HG03159 (cell line): ENCODE measurements at regions not wholly inside any gene's neighbourhood (a gene's known extent, or its start where the extent isn't known, plus 50 kb on each side); places are given as distances from the start of the nearest gene placed in this dataset.
"Not testable (repeated sequence)": the region's sequence is repeated elsewhere in the genome, so short reads cannot be mapped to it uniquely, and the experiment has no call there.

Experiments
- ATAC-seq: cut with Tn5 transposase; IDR thresholded peaks from one replicate; pipeline ENCODE4 v1.9.1; 2021; ENCODE audit warnings: mild to moderate bottlenecking, moderate library complexity; ENCODE audit not compliant: unreplicated experiment

DNA sequence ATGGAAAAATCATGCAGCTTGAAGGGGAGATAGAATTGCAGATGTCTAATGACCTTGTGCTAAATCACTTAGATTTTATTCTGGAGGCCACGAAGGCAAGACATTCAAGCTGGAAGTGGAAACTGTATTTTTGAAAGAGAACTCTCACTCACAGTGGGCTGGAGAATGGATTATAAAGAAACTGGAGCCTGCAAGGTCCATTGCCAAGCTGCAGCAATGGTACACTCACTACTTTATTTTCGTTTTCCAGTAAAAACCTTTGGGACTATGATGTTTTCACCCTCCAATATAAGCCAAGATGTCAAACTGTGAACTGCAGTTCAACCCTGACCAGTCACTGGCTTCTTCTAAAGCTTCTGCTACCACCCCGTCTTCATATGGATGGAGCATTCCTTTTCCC, 62.0 kb downstream of the SKIDA1 start:
- no peak for ATAC-seq

DNA sequence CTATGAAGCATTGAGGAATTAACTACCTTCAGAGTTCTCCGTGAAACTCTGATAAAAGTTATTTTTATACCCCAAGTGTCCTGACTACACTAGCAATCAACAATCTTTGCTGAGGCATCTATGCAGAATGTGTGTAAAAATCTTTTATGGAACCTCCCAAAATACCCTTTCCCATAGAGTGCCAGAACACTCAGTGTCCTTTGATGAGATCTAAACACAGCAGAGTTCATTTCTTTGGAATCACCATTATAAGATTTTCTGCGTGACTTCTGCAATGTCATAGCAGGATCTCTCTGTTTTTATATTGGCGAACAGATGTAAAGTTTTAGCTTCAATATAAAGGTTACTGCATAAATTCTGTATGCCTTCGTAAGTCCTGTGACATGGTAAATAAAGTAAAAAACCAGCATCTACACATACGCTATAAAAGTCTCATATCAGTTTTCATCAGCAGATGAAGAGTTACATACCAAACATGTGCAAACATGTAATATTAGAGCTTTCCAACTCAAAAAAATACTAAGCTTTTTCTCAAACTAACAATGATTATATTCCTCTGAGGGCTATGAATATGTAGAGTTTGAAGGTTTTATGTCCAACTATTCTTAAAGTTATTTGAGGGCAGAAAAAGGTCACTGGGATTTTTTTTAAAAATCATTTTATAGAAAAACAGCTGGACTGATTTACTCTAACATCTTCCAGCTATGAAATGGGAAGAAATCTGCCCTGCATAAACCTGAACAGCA, 67.2 kb downstream of the SKIDA1 start:
- no peak for ATAC-seq

DNA sequence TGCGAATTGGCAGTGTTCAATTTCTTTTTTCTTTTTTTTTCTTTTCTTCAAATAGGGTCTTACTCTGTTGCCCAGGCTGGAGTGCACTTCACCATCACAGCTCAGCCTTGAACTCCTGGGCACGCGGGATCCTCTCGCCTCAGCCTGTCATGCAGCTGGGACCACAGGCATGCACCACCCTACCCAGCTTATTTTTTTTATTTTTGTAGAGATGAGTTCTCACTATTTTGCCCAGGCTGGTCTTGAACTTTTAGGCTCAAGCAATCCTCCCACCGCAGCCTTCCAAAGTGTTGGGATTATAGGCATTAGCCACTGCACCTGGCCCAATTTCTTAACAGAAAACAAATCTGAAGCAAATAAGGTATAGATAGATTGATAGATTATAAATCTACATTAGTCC, 69.3 kb downstream of the SKIDA1 start:
- no peak for ATAC-seq

DNA sequence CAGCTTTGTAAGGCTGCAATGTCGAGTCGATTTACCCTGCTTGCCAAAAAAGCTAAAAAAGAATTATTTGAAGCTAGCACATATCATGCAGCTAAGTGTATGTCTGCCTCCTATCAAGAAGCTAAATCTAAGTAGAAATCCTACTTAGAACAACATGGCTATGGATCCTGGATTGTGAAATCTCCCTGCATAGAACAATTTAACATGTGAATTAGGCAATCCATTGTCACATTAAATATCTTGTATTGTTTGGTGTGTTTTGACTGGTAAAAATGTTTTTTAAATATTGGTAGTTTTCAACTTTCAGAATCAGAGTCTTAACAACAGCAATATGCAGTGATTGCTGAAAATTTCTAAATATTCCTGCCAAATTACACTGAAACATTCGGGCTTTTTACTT, 73.3 kb downstream of the SKIDA1 start:
- no peak for ATAC-seq

DNA sequence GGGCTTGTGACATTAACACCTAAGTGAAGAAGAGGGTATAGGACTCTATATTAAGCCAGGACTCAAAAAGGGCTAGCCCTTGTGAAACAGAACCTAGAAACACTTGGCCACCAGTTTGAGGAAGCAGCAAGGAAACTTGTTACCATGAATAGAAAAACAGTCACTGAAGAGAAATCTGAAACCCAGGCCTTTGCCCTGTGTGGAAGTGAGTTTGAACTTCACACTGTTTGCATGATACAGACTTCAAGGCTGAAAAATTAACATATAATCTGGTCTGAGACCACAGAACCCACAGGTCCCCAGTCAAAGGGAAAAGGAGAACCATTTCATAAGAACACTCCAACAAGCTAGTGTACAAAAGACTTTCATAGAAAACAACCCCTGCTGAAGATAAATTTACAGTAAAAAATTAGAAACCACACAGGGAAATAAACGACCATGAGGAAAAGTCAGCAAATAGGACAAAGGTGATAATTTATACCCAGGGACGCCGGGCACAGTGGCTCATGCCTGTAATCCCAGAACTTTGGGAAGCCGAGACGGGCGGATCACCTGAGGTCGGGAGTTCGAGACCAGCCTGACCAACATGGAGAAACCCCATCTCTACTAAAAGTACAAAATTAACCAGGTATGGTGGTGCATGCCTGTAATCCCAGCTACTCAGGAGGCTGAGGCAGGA, 76.1 kb downstream of the SKIDA1 start:
- ATAC-seq = peak; percentile 88

DNA sequence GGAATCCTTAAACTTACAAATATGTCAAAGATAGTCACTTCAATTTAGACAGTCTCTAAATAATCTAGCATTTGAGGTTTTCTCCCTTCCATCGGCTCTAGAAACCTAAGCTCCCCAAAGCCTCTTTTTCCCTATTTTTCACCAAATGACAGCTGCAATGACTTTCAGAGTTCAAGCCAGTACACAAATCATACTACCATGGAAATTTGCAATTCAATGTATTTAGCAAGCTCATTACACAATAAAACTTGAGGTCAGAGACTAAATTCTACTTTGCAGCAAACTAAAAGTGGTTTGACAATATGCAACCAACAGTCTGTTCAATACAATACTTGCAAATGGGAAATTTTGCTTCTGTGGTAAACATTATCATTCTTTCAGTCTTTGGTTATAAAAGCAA, 80.3 kb downstream of the SKIDA1 start:
- no peak for ATAC-seq

DNA sequence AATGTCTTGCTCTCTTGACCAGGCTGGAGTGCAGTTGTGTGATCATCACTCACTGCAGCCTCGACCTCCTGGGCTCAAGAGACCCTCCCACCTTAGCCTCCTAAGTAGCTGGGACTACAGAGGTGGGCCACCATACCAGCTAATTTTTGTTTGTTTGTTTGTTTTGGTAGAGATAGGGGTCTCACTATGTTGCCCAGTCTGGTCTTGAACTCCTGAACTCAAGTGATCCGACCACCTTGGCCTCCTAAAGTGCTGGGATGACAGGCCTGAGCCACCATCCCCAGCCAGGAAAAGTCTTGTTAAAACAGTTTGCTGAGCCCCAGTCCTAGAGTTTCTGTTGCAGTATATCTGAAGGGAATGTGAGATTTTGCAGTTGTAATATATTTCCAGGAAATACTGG, 83.9 kb downstream of the SKIDA1 start:
- ATAC-seq = no peak

DNA sequence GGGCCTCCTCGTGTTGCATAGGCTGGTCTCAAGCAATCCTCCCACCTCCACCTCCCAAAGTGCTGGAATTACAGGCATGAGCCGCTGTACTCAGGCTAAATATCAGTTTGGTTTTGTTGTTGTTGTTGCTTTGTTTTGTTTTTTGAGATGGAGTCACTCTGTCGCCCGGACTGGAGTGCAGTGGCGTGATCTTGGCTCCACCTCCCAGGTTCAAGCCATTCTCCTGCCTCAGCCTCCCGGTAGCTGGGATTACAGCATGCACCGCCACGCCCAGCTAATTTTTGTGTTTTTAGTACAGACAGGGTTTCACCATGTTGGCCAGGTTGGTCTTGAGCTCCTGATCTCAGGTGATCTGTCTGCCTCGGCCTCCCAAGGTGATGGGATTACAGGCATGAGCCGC, 86.6 kb downstream of the SKIDA1 start:
- not testable (repeated sequence) for ATAC-seq

DNA sequence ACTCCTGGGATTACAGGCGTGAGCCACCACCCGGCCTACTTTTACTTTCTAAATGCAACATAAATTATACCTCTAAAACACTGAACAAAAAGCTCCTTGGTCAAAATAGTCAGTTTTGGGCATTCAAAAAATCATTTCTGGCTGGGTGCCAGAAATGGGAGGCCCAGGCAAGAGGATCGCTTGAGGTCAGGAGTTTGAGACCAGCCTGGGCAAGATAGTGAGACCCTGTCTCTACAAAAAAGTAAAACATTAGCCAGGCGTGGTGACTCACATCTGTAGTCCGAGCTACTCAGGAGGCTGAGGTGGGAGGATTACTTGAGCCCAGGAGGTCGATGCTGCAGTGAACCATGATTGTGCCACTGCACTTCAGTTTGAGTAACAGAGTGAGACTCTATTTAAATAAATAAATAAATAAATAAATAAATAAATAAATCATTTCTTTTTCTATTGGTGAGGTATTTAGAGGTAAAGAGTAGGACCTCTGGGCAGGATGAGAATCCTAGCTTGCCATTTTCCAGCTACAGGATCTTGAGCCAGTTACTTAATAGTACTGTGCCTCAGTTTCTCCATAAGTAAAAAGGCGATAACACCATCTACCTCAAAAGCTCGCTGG, 87.6 kb downstream of the SKIDA1 start:
- ATAC-seq = no peak

DNA sequence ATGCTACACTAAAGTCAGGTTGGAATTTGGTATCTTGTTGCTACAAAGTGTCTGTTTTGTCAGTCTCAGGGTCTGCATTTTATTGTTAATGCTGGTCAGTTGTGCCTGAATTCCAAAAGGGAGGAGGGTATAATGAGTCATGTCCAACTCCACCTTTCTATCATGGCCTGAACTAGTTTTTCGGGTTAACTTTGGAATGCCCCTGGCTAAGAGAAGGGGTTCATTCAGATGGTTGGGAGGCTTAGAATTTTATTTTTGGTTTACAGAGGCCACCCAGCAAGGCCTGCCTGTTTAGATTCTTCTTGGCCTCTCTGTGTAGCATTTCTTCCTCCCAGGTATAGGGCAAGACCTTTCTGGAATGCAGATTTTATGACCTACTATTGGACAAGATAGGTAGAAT, 93.2 kb downstream of the SKIDA1 start:
- ATAC-seq = no peak

DNA sequence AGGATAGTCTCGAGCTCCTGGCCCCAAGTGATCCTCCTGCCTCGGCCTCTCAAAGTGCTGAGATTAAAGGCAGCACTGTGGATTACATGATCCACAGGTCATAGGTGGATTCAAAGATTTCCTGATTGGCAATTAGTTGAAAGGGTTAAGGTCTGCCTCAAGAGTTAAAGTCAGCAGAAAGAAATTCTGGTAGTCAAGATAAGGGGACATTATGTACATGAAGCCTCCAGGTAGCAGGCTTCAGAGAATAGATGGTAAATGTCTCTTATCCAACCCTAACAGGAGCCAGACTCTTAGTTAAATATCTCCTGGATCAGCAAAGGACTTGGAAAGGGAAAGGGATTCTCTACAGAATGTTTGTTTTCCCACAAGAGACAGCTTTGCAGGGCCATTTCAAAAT, 93.7 kb downstream of the SKIDA1 start:
- no peak for ATAC-seq

DNA sequence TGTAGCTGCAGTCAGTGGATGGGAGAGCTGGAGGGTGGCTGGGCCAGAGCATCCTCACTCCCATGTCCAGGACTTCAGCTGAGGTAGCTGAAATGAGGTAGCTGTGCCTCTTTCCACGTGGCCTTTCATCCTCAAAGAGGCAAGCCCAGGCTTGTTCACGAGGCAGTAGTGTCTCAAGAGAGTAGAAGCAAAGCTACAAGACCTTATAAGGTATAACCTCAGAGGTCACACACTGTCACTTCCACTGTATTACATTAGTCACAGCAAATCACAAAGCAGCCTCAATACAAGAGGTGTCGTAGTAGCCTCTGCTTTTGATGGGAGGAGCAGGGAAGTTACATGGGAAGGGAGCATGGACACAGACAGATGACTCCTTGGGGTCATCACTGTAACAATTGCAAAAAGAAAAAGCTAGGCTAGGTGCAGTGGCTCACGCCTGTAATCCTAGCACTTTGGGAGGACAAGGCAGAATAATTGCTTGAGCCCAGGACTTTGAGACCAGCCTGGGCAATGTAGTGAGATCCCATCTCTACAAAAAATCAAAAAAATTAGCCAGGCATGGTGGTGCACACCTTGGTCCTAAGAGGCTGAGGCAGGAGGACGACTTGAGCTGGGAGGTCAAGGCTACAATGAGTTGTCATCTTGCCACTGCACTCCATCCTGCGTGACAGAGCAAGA, 97.5 kb downstream of the SKIDA1 start:
- ATAC-seq = no peak

DNA sequence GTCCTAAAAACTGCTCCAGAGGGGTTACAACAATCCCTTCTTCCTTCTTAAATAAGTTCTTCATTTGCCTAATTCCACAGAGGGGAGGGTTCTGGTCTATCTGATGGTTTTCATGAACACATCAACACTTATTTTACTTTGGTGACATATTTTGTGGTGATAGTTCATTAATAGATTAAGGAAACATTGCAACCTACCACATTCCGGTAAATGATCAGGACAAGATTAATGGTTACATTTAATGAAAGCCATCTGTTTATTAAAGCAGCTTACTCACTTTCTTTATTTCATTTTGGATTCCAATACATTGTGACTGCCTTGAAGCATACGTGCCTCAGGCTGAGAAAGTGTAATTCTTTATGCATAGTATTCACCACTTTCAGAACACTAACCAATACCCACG, 101.0 kb downstream of the SKIDA1 start:
- ATAC-seq = no peak

DNA sequence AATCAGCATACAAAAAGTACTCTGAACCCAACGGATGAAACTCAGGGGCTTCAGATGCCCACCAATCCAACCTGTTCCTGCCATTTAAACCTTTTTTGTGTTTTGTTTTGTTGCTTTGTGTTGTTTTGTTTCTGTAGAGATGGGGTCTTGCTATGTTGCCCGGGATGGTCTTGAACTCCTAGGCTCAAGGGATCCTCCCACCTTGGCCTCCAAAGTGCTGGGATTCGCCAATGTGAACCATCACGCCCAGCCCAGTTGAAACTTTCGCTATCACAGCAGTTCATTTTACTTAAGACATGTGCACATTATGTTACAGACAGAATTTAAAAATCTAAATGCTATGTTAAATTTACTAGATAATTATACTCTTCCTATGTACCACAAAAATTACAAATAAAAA, 101.6 kb downstream of the SKIDA1 start:
- ATAC-seq = no peak

DNA sequence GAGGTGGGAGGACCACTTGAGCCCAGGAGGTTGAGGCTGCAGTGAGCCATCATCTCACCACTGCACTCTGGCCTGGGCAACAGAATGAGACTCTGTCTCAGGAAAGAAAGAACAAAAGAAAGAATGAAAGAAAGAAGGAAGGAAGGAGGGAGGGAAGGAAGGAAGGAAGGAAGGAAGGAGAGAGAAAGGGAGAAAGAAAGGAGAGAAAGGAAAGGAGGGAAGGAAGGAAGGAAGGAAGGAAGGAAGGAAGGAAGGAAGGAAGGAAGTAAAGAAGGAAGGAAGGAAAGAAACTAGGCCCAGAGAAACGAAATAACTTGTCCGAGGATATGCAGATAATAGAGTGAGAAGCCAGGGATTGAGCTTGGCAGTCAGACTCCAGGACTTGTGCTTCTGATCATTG, 102.1 kb downstream of the SKIDA1 start:
- no peak for ATAC-seq

DNA sequence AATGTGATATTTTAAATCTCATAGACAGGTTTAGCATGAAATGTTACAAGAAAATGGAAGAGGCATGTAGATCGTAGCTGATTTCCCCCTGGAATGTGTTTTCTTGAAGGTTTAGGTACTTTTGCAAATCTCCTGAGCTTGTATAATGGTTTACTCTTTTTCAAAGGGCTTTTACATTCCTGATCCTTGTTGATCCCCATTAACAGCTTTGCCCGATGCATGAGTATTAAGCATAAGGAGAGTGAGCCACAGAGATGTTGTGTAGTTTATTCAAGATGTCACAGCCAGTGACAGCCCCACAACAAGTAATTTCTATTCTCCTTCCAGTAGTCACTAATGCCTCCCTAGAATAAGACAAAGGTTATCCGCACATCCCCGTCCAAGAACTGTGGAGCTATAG, 103.7 kb downstream of the SKIDA1 start:
- ATAC-seq = no peak

DNA sequence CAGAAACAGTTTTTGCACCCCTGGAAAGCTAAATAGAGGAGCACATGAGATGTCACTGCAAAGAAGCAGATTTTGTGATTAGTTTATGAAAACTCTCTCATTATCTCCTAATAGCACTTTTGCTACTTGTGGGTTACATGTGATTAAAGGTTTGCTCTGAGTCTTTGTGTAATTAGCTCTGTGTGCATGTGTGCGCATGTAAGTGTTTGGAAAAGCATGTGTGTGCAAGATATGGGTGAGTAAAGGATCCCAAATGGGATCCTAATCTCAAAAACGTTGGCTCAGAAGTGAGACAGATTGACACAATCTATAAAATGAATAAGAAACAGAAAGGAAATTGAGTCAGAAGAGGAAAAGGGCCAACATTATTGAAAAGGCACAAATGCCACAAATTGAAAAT, 104.5 kb downstream of the SKIDA1 start:
- ATAC-seq = no peak

DNA sequence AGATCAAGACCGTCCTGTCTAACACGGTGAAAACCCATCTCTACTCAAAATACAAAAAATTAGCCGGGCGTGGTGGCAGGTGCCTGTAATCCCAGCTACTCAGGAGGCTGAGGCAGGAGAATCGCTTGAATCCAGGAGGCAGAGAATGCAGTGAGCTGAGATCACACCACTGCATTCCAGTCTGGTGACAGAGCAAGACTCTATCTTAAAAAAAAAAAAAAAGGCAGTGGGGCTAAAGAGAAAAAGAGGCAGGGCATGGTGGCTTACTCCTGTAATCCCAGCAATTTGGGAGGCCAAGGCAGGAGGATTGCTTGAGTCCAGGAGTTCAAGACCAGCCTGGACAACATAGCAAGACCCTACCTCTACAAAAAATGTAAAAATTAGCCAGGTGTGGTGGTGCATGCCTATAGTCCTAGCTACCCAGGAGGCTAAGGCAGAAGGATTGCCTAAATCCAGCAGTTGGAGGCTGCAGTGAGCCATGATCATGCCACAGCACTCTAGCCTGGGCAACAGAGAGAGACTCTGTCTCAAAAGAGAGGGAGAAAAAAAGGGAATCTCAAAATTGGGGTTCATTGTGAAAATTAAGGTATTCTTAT, 106.4 kb downstream of the SKIDA1 start:
- ATAC-seq = not testable (repeated sequence)

DNA sequence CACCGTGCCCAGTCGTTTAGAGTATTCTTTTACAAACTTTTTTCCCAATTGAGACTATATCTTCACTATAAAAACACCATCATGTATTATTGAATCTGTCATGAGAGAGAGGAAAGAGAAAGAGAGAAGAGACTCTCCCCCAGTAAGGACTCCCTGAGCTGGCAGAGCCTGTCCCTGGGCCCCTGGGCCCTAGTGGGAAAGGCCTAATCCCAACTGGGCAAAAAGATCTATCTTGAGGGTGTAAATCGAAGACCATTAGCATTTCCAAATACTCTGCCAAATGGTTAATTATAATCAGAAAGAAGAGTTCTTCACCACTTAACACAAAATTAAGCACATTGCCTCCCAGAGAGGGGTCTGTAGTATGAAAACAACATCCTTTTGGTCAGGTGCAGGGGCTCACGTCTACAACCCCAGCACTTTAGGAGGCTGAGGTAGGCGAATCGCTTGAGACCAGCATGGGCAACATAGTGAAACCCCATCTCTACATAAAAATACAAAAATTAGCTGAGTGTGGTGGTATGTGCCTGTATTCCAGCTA, 108.2 kb downstream of the SKIDA1 start:
- ATAC-seq = no peak

DNA sequence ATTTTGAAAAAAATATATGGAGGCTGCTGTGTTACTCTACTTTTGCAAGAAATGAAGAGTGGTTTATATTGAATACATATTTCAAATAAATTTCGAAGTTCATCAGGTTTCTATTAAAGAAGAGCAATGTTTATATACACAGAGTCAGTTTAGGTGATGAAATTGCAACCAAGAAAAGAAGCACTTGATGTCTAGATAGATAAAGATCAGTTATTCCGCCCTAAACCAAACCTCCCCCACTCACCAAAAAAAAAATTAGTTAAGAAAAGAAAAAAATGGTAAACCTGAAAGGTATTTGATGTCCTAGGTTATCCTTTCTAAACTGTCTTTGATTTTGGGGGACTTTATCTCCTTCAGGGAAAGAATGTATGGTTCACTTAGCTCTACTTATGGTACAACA, 111.8 kb downstream of the SKIDA1 start:
- ATAC-seq = no peak

DNA sequence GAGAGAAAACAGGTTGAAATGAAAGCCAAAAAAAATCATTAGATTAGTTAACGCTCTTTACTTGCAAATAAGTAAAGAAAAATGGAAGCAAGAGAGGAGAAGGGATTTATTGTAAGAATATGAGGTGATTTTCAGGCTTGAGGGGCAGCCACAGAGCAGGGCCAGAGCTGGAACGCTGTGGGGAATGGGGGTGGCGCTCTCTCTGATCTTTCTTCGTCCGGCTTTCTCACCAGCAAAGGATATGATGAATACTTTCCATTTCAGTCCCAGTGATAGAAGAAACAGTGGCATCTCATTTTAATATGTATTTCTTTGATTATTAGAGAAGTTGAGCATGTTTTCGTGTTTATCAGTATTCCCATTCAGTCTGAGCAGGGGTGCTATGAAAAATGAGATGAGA, 112.2 kb downstream of the SKIDA1 start:
- ATAC-seq = no peak
